Activated gamma-delta T cell treated with anti-CD3 and anti-CD28 coated beads, Interleukin-2, amount 50 U/mL, for 16 hours (primary cell): ENCODE measurements at regions not wholly inside any gene's neighbourhood (a gene's known extent, or its start where the extent isn't known, plus 50 kb on each side); places are given as distances from the start of the nearest gene placed in this dataset.
"Not testable (repeated sequence)": the region's sequence is repeated elsewhere in the genome, so short reads cannot be mapped to it uniquely, and the experiment has no call there.

Source experiments
- DNase-seq: peaks from one replicate; pipeline ENCODE4 v3.0.0-alpha.2; 2020; ENCODE audit warnings: low read depth

DNA sequence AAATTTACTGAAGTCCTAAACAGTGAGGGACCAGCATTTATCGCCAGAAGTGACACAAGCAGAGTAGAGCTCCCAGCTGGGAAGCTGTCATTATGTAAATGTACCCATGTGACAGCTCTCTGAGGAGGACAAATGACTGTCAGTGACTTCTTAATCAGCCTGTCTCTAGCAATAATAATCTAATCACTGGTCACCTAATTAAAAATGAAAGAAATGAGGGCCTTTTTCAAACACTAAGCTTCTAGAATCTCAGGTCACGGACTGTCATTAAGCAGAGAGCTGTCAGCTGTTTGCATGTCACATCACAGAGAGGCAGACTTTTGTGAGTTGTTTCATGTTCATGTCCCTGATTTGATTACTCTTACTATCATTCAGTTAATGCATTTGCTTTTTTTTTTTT lies 77.9 kb upstream of the FBXL17 start:
- DNase-seq, result no peak

DNA sequence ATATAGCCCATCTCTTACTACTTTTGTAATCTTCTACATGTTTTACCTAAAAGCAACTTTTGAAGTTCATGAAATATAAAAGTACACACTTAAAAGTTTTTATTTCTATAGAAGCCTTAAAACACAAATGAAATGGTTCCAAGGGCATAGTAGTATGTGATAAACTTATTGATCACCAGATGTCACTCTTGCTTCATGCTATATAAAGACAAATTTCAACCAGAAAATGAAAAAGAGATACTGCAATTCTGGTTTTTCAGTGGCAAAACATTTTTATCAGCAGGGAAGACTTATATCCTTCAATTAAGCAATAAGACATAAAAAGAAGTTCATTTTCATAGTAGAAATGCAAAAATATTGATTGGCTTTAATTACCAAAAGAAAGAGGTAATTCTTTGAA lies 69.4 kb upstream of the FBXL17 start:
- no peak for DNase-seq

DNA sequence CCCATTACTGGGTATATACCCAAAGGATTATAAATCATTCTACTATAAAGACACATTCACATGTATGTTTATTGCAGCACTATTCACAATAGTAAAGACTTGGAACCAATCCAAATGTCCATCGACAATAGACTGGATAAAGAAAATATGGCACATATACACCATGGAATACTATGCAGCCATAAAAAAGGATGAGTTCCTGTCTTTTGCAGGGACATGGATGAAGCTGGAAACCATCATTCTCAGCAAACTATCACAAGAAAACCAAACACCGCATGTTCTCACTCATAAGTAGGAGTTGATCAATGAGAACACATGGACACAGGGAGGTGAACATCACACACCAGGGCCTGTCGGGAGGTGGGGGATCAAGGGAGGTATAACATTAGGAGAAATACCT lies 62.2 kb upstream of the FBXL17 start:
- not testable (repeated sequence) for DNase-seq

DNA sequence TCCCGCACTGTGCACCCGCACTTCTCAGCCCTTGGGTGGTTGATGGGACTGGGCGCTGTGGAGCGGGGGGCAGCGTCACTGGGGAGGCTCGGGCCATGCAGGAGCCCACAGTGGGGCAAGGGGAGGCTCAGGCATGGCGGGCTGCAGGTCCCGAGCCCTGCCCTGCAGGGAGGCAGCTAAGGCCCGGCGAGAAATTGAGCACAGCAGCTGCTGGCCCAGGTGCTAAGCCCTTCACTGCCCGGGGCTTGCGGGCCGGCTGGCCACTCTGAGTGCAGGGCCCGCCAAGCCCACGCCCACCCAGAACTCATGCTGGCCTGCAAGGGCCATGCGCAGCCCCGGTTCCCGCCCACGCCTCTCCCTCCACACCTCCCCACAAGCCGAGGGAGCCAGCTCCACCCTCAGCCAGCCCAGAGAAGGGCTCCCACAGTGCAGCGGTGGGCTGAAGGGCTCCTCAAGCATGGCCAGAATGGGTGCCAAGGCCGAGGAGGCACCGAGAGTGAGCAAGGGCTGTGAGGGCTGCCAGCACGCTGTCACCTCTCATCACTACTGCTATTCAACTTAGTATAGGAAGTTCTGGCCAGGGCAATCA lies 60.3 kb upstream of the FBXL17 start:
- not testable (repeated sequence) for DNase-seq

DNA sequence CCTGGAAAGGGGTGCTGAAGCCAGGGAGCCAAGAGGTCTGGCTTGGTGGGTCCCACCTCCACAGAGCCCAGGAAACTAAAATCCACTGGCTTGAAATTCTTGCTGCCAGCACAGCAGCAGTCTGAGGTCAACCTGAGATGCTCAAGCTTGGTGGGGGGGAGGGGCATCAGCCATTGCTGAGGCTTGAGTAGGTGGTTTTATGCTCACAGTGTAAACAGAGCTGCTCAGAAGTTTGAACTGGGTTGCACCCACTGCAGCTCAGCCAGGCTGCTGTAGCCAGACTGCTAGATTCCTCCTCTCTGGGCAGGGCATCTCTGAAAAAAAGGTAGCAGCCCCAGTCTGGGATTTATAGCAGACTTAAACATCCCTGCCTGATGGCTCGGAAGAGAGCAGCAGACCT lies 55.5 kb upstream of the FBXL17 start:
- no peak for DNase-seq

DNA sequence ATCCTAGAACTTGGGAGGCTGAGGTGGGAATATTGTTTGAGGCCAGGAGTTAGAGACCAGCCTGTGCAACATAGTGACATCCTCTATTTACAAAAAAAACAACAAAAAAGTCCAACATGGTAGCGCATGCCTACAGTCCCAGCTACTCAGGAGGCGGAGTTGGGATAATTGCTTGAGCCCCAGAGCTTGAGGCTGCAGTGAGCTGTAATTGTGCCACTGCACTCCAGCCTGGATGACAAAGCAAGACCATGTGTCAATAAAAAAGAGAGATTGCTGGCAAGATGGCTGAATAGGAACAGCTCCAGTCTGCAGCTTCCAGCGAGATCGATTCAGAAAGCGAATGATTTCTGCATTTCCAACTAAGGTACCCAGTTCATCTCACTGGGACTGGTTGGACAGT lies 54.8 kb upstream of the FBXL17 start:
- DNase-seq, result no peak

DNA sequence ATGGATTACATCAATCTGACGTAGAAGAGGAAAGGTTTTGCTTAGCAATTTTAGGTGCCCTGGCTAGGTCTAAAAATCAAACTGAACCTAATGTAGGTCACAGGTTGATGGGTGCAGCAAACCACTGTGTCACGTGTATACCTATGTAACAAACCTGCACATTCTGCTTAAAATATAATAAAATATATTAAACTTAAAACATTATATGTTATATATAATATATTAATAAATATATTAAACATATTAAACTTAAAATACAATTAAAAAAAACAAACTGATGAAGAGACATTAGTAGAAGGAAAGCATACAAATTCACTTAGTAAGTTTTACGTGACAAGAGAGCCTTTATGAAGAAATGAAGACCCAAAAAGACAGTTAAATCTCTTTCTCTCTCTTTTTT lies 51.7 kb upstream of the FBXL17 start:
- no peak for DNase-seq

DNA sequence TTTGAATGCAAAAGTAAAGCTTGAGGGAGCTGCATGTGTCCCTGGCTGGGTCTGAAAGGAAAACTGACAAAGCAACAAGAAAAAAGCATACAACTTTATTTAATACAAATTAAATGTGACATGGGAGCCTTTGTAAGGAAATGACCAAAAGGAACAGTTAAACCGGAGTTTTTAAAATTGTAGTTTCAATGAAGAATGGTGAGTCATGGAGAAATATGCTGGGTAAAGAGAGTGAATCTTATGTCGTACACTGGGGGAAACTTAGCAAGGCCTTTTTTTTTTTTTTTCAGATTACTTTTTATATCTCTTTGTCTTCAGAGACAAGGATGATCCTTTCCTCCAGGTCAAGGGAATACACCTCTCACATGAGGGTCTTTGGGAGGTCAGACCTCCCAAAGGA lies 50.1 kb upstream of the FBXL17 start:
- no peak for DNase-seq
